K562 (cell line): ENCODE measurements at regions not wholly inside any gene's neighbourhood (a gene's known extent, or its start where the extent isn't known, plus 50 kb on each side); places are given as distances from the start of the nearest gene placed in this dataset.

ENCODE experiments used
- CTCF ChIP-seq, 3 experiments: IDR thresholded peaks in 2 of 3; conservative IDR thresholded peaks in 1 of 3; 2 replicates each; pipeline ENCODE4 v1.5.1; 2011 to 2012; ENCODE audit warnings: low read length in 3 of 3, mild to moderate bottlenecking in 3 of 3, control low read depth in 2 of 3, improper control_type of control experiment in 1 of 3, inconsistent platforms in 1 of 3, low read depth in 1 of 3, mixed read lengths in 1 of 3, moderate library complexity in 1 of 3; ENCODE audit not compliant: insufficient read depth in 2 of 3
- E2F8 ChIP-seq: fragments of 450-650 bp; IDR thresholded peaks from 2 replicates; pipeline ENCODE4 v1.7.1; 2018; ENCODE audit warnings: mild to moderate bottlenecking, low read depth; ENCODE audit not compliant: partially characterized antibody
- EP300 ChIP-seq: IDR thresholded peaks from 2 replicates; pipeline ENCODE4 v1.6.1; 2012; ENCODE audit warnings: low read length, improper control_type of control experiment
- FOXP1 ChIP-seq: sonication (generic); formaldehyde crosslinking; IDR thresholded peaks from 2 replicates; pipeline ENCODE4 v1.8.0; 2022; ENCODE audit warnings: mild to moderate bottlenecking, missing genetic modification reagents
- GATA2 ChIP-seq: sonication (generic); formaldehyde crosslinking; IDR thresholded peaks from 2 replicates; pipeline ENCODE4 v1.4.0; 2020; ENCODE audit warnings: mild to moderate bottlenecking, missing genetic modification reagents
- NFE2L1 ChIP-seq: fragments of 450-650 bp; IDR thresholded peaks from 2 replicates; pipeline ENCODE4 v1.6.1; 2016; ENCODE audit warnings: missing genetic modification characterization, low read depth, mild to moderate bottlenecking, missing compliant biosample characterization, moderate library complexity, borderline replicate concordance
- NFXL1 ChIP-seq: fragments of 450-650 bp; formaldehyde crosslinking; IDR thresholded peaks from 2 replicates; pipeline ENCODE4 v1.4.0; 2021; ENCODE audit warnings: mild to moderate bottlenecking
- POLR2A ChIP-seq: fragments of 450-650 bp; conservative IDR thresholded peaks from 2 replicates; pipeline ENCODE4 v1.6.1; 2016
- YY1 ChIP-seq, 3 experiments: IDR thresholded peaks; 2 replicates each; pipeline ENCODE4 v1.6.1; 2011; ENCODE audit warnings: low read length in 2 of 3, mild to moderate bottlenecking in 2 of 3, moderate library complexity in 2 of 3, borderline replicate concordance in 1 of 3, control low read depth in 1 of 3, low read depth in 1 of 3; ENCODE audit not compliant: insufficient read depth in 3 of 3, insufficient replicate concordance in 2 of 3, control insufficient read depth in 1 of 3, insufficient read length in 1 of 3; ENCODE audit errors: extremely low read depth in 1 of 3
- ZNF785 ChIP-seq: fragments of 250-450 bp; sonication (Bioruptor Pico); IDR thresholded peaks from 2 replicates; pipeline ENCODE4 v1.4.0; 2020; ENCODE audit warnings: mild to moderate bottlenecking

- TF ChIP-seq GATA2 (CRISPR knock-in tag) (no peak), EP300 (no peak), CTCF (IDR thresholded peaks at IDR 0.05 in 2 of 3, conservative IDR thresholded peaks at IDR 0.05 in 1 of 3; ENCODE audit: insufficient read depth in 2 of 3, low read depth in 1 of 3, low read length in 3 of 3) (no peak), NFXL1 (CRISPR knock-in tag) (no peak), FOXP1 (no peak), POLR2A (no peak), NFE2L1 (tag) (no peak), E2F8 (no peak), YY1 (IDR thresholded peaks at IDR 0.05; ENCODE audit: borderline replicate concordance in 1 of 3, control insufficient read depth in 1 of 3, extremely low read depth in 1 of 3, insufficient read depth in 3 of 3, insufficient read length in 1 of 3, insufficient replicate concordance in 2 of 3, low read depth in 1 of 3, low read length in 2 of 3) (no peak), ZNF785 (no peak)
These were observed 119.1 kb upstream of the PZP start for GRCh38 chr12:9327320-9327719.
